BE2C (cell line): ENCODE measurements at regions not wholly inside any gene's neighbourhood (a gene's known extent, or its start where the extent isn't known, plus 50 kb on each side); places are given as distances from the start of the nearest gene placed in this dataset.

Source experiments
- DNase-seq: peaks from one replicate; pipeline ENCODE4 v3.0.0-alpha.2; 2020
- H3K27me3 ChIP-seq: fragments of 250-450 bp; sonication (Bioruptor Pico); 2 replicates; pipeline ENCODE4 v1.5.1; 2020; ENCODE audit warnings: mild to moderate bottlenecking
- H3K36me3 ChIP-seq: fragments of 250-450 bp; sonication (Bioruptor Pico); 2 replicates; pipeline ENCODE4 v1.5.1; 2020; ENCODE audit warnings: mild to moderate bottlenecking
- H3K4me1 ChIP-seq: fragments of 250-450 bp; sonication (Bioruptor Pico); 2 replicates; pipeline ENCODE4 v1.5.1; 2020
- H3K4me3 ChIP-seq: 2 replicates; pipeline ENCODE4 v1.5.1; 2011; ENCODE audit warnings: low read depth, low read length
- H3K9me3 ChIP-seq: fragments of 250-450 bp; sonication (Bioruptor Pico); 2 replicates; pipeline ENCODE4 v1.5.1; 2020
- CTCF ChIP-seq: IDR thresholded peaks from 2 replicates; pipeline ENCODE4 v1.5.1; 2012; ENCODE audit warnings: mild to moderate bottlenecking, low read depth, low read length

- no peaks in the 10 kb centered on the region for H3K9me3 ChIP-seq
- peak; percentile 89 for TF ChIP-seq CTCF
- H3K27me3 ChIP-seq, result no peaks in the 10 kb centered on the region
- peak; percentile 82 for DNase-seq
- H3K36me3 ChIP-seq, result no peaks in the 10 kb centered on the region
- no peaks in the 10 kb centered on the region; the same call in 1 of the 2 replicates for H3K4me1 ChIP-seq
- no peak overlapping the region for H3K4me3 ChIP-seq
Observed at GRCh38 chr3:112734736-112735350, 93.9 kb upstream of the CCDC80 start.

- Histone ChIP-seq H3K36me3 (no peaks in the 10 kb centered on the region), H3K4me3 (no peak overlapping the region), H3K4me1 (no peaks in the 10 kb centered on the region; the same call in 1 of the 2 replicates), H3K9me3 (no peaks in the 10 kb centered on the region), H3K27me3 (no peaks in the 10 kb centered on the region)
- DNase-seq, result no peak
- no peak for TF ChIP-seq CTCF
Observed at GRCh38 chr3:112734171-112734570, 93.2 kb upstream of the CCDC80 start.

GRCh38 chr3:112730210-112730609 is 89.3 kb upstream of the CCDC80 start:
- no peak for DNase-seq
- Histone ChIP-seq H3K4me1 (no peaks in the 10 kb centered on the region), H3K36me3 (no peaks in the 10 kb centered on the region), H3K27me3 (no peaks in the 10 kb centered on the region), H3K4me3 (no peak overlapping the region), H3K9me3 (no peaks in the 10 kb centered on the region)
- no peak for TF ChIP-seq CTCF

GRCh38 chr3:112721231-112721630 is 80.3 kb upstream of the CCDC80 start:
- H3K4me1 ChIP-seq, result no peaks in the 10 kb centered on the region
- DNase-seq, result no peak
- TF ChIP-seq CTCF, result no peak
- H3K4me3 ChIP-seq, result no peak overlapping the region
- no peaks in the 10 kb centered on the region for H3K9me3 ChIP-seq
- no peaks in the 10 kb centered on the region for H3K27me3 ChIP-seq
- H3K36me3 ChIP-seq, result no peaks in the 10 kb centered on the region

GRCh38 chr3:112718967-112719366 is 78.0 kb upstream of the CCDC80 start:
- Histone ChIP-seq H3K4me1 (no peaks in the 10 kb centered on the region), H3K36me3 (no peaks in the 10 kb centered on the region), H3K9me3 (no peaks in the 10 kb centered on the region), H3K27me3 (no peaks in the 10 kb centered on the region), H3K4me3 (no peak overlapping the region)
- no peak for TF ChIP-seq CTCF
- no peak for DNase-seq

- H3K36me3 ChIP-seq, result no peaks in the 10 kb centered on the region
- H3K4me1 ChIP-seq, result no peaks in the 10 kb centered on the region
- no peak for DNase-seq
- H3K4me3 ChIP-seq, result no peak overlapping the region
- no peaks in the 10 kb centered on the region for H3K9me3 ChIP-seq
- no peaks in the 10 kb centered on the region for H3K27me3 ChIP-seq
- no peak for TF ChIP-seq CTCF
Observed at GRCh38 chr3:112718516-112718915, 77.6 kb upstream of the CCDC80 start.
